HG03354 (cell line): ENCODE measurements at regions not wholly inside any gene's neighbourhood (a gene's known extent, or its start where the extent isn't known, plus 50 kb on each side); places are given as distances from the start of the nearest gene placed in this dataset.

ENCODE experiments used
- ATAC-seq: cut with Tn5 transposase; IDR thresholded peaks from one replicate; pipeline ENCODE4 v1.9.1; 2021; ENCODE audit warnings: mild to moderate bottlenecking; ENCODE audit not compliant: unreplicated experiment, poor library complexity, severe bottlenecking

DNA sequence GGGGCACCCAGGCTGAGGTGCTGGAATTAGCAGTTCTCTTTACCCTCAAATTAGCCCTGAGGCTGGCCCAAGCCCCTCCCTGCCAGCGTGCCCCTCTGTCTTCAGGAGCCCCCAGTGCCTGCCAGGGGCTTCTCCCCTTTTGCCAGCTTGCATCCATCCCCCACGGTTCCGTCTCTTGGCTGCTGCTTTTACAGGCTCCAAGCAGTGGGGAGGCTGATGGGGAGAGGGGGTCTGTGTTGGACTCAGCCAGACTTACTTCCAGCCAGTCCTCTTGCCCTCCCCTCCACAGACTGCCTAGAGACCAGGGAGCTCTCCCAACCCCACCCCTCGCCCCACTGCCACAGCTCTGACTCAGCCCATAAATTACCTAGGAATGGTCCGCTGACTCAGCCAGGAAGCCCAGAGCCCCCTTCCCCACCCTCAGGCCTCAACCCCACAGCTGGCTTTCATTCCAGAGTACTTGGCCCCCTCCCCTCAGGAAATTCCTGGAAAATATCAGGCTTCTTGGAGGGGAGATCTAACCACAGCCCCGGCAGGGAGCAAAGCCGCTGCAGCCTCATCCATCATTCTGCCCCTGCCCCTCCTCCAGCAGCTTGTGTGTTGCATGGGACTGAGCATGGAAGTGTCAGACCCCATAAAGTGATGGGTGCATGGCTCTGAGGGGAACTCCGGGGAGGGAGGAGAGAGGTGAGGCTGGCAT is 184.6 kb downstream of the ZFP36L2 start:
- no peak for ATAC-seq

GRCh38 chr2:43041173-43041591 is 185.2 kb downstream of the ZFP36L2 start:
- no peak for ATAC-seq

DNA sequence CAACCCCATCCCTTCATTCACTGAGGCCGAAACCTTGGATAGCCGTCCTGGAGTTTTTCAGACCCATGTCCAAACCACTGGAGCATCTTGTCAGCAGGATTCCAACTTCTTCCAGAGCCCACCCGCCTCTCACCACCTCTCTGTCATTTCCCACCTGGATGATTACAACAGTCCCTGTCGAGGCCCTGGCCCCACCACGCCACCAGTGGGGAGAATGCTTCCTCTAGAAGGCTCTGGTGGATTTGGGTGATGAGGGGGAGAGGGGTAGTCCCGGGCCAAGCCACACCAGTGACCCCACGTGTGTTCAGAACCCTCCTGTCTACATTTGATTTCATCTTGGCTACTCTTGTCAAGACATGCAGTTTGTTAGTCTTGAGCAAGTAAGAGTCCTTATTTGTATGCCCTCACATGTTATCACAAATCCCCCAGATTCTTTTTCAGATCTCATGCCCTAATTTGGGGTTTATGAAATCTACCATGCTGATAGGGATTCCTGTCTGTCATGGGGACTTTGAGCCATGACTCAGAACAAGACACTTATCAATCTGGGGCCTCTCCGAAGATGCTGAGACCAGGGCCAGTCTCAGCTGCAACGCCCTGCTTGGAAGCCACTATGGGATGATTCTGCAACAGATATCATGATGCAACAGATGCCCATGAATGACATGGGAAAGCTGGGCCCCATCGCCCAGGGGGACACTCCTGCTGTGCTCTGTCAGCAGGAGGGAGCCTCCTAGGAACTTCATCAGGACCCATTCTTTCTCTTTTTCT is 186.1 kb downstream of the ZFP36L2 start:
- ATAC-seq, result no peak

GRCh38 chr2:43039376-43040080 is 186.9 kb downstream of the ZFP36L2 start:
- ATAC-seq, result no peak

DNA sequence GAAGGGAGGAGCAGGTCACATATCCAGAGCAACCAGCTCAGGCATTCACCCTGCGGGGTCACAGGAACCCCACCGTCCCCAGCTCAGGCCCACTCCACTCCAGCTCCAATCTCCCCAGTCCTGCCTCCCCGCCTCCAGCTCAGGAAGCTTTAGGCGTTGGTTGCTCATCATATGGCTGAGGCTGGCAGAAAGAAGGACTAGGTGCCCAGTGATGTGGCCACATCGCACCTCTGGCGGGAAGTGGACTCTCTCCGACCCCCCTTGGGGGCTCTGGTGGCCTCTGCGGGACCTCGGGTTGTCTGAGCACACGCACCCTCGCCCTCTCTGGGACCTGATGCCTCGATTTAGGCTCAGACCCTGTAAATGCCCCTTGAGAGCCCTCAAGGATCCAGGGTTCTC is 187.7 kb downstream of the ZFP36L2 start:
- no peak for ATAC-seq

DNA sequence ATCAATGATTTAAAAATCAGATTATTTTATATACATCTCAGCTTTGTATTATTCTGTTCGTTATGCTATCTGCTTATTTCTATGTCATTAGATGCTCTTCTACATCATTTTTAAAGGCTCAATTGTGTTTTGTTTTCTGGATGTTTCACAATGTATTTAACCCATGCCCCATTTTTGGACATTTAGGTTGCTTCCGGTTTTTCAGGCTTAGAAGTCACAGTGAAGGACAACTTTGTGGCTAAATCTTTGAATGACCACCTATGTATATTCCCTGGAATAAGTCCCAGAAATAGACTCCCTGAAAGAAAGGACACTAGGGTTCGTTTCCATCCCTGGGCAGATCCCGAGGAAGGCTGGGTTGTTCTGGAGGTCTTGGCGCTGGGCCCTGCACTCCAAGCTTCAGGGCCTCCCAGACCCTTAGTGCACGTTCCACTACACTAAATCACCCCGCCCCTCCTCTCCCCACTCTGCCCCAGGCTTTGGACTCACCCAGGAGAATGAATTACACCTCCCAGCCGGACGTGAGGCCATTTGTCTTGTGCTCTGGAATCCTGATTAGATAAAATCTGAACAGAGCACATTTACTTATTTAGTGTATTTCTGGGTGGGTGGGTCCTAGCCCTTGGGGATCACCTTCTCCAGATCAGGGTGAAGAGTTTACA is 188.2 kb downstream of the ZFP36L2 start:
- ATAC-seq, result no peak

- no peak for ATAC-seq
Observed at GRCh38 chr2:43035922-43036321, 190.5 kb downstream of the ZFP36L2 start.

DNA sequence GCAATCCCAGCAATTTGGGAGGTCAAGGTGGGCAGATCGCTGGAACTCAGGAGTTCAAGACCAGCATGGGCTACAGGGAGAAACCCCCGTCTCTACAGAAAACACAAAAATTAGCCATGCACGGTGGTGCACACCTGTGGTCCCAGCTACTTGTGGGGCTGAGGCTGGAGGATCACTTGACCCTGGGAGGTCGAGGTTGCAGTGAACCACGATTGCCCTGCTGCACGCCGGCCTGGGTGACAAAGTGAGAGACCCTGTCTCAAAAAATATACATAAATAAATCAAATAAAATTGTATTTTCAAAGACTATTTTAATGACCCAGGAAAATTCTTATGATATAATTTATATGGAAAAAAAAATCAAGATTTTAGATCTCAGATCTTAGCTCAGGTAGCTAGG is 191.5 kb downstream of the ZFP36L2 start:
- no peak for ATAC-seq

DNA sequence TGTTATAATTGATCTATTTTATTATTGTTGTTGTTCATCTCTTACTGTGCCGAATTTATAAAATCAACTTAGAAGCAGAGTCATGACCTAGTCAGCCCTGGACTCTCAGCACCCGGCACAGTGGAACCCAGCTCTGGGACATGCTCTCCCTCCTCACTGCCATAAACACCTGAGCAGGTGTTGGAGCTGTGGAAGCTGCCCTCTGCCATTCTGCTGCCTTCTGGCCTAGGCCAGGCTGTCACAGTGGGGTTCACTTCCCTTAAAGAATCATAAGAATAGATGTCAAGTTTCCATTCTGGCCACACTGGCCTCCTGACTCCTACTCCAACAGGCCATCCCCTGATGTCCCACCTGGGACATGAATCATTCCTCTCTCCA is 192.2 kb downstream of the ZFP36L2 start:
- no peak for ATAC-seq

DNA sequence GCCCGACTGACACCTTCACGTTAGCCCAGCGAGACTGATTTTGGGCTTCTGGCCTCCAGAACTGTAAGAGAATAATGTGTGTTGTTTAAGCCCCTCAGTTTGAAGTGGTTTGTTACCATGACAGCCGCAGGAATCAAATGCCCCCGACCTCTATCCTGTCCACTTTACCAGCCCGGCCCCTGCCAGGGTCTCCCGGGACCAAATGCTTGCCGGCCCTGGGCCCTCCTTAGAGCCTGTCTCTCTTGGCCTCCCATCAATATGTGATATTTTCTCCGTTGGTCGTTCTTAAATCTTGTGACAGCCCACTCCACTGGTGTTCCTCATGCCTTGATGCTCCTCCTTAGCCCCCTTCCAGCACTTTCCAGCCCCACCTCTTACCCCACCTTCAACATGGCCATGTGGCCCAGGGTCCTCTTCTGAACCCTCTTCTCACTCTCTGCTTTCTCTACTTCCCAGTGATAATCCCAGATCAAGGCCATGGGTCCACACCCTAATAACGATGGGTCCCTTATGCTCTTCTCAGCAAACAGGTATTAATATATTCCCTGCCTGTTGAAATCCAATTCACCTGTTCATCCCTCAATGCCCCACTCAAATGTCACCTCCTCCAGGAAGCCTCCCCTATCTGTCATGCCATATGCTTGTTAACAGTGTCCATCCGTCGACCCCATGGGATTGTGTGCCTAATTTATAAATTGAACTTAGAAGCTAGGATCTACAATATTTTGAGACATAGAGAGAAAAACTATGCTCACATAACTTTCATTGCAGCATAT is 192.8 kb downstream of the ZFP36L2 start:
- ATAC-seq, result no peak

DNA sequence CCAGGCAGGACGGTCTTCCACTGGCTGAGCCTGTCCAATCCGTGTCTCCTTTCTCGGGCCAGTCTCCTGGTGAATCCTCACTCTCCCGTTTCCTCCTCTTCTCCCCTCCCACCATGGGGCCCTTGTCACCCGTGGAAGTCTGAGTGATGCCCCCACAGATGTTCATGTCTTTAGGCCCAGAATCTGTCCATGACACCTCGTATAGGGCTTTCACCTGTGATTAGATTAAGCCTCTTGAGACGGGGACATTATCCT is 193.5 kb downstream of the ZFP36L2 start:
- ATAC-seq, result no peak

DNA sequence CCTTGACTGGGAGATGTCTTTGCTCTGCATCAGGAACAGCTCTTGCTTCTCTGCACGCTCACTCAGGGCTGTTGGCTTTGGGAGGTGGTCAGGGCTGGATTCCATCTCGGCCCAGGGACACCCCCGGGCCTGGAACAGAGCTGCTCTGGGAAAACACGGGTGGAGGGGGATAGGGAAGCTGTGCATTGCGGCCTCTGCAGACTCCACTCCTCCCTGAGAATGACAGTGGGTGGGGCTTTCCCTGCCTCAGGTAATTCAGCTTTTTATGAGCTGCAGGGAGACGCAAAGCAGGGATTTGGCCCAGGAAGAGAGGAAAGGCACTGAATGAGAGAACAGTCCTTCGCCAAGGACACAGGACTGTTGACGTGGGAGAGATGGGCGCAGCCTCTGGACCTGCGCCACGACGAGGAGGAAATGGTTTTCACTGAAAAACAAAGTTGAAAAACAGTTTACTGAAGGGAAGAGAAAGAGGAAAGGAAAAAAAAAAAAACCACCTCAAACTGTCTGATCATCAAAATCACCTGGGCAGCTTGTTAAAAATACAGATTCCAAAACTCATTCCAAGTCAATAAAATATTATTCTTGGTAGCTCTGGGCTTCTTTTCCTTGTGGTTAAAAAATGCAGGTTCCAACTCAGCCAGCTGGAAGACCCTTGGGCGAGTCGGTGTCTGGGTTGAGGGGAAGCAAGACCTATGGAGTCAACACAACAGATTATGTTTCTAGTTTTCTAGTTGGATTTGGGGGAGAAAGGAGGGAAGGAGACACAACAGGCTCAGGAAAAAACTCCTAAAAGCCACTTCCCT is 194.0 kb downstream of the ZFP36L2 start:
- ATAC-seq, result no peak

- no peak for ATAC-seq
Observed at GRCh38 chr2:43031471-43032212, 194.8 kb downstream of the ZFP36L2 start.

DNA sequence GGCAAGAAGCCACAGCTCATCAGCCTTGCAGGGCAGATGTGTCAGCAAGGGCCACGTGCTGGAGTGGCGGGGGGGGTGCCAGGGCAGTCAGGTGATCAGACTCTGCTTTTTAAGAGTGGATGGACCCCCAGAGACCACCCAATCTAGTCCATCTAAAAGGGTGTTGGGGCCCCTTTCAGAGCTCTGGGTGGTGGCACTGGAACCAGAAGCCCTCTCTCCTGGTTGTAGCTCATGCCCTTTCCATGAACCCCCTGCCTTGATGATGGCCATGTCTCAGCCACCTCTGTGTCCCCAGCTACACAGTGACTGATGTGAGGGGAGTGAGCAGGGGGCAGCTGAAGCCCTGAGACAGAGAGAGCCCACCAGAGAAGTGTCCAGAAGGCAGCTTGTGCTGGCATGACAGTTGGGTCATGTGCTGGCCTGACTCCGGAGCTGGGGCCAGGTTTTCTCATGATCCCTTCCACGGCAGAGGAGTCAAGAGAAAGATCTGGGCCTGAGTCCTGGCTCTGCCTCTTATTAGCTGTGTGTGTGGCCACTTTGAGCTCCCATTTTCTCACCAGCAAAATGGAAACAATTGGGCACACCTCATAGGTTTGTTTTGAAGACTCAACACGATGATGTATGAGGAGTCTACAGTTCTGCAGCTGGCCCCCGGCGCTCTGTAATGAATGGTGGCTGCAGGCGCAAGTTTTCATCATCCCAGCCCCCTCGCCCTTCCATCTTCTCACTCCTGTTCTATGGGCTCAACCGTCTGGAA is 195.7 kb downstream of the ZFP36L2 start:
- ATAC-seq, result no peak

DNA sequence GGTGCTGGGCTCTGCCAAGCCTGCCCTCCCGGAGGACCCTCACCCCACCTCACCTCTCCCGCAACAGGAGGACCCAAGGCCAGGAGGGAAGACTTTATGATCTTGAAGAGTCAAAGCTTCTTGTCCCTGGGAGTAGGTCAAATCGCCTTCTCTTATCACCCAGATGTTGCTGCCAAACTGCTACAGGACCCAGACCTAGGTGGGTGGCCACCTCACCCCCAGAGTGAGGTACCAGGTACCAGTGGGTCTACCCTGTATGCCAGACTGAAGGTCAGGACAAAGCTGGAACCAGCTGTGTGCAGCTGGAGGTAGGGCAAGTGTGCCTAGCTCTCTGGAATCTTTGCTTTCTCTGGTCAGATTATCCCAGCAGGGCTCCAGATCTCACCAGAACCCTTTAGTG is 197.2 kb downstream of the ZFP36L2 start:
- no peak for ATAC-seq

DNA sequence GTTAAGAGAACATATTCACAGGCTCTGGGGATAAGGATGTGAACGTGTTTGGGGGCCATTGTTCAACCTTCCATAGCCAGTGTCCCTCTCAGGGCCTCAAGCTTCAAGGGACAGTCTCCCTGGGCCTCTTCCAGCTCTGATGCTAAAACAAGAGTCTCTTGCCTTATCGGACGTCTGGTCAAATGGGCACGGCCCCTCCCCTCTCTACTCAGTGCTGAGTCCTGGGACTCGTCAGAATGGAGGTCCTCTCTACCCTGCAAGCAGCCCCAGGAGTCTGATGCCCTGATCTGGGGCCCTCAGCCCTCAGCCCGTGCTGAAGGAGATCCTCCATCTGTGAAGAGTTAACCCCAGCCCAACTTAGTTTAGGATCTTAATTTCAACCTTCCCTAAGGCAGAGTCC is 198.2 kb downstream of the ZFP36L2 start:
- ATAC-seq, result no peak

DNA sequence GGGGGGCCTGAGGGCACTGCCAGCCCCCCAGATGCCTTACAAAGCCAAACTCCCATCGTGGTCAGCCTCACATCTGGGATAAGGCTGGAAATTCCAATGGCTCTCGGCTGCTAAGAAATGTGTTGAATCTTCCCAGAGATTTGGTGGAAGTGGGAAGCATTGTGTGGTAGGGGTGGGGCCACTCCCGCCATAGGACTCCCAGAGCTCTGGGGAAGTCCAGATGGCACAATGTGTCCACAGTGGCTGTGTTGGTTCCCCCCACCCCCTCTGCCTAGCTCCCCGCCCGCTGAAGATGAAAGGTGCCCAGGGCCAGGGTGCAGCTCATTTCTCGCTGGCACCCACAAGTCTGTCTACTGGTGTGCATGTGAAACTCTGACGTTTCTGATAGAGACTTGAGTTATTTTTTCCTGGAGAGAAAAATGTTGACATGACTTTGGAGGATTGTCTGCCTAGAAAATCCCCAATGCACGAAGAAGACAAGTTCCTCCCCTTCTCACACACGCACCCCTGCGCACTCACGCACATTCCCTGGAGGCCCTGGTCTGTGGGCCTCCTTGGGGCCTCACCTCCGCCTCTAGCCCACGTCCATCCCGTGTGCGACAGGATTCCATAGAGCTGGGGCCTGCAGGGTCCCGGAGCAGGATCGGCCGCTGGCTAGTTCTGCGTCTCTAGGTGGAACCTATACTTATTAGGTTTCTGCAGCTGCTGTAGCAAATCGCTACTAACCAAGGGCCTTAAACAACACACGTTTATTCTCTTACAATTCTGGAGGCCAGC is 199.1 kb downstream of the ZFP36L2 start:
- ATAC-seq, result no peak
